ENCODE measurements at regions not wholly inside any gene's neighbourhood (a gene's known extent, or its start where the extent isn't known, plus 50 kb on each side); places are given as distances from the start of the nearest gene placed in this dataset.
"Not testable (repeated sequence)": the region's sequence is repeated elsewhere in the genome, so short reads cannot be mapped to it uniquely, and the experiment has no call there.

DNA sequence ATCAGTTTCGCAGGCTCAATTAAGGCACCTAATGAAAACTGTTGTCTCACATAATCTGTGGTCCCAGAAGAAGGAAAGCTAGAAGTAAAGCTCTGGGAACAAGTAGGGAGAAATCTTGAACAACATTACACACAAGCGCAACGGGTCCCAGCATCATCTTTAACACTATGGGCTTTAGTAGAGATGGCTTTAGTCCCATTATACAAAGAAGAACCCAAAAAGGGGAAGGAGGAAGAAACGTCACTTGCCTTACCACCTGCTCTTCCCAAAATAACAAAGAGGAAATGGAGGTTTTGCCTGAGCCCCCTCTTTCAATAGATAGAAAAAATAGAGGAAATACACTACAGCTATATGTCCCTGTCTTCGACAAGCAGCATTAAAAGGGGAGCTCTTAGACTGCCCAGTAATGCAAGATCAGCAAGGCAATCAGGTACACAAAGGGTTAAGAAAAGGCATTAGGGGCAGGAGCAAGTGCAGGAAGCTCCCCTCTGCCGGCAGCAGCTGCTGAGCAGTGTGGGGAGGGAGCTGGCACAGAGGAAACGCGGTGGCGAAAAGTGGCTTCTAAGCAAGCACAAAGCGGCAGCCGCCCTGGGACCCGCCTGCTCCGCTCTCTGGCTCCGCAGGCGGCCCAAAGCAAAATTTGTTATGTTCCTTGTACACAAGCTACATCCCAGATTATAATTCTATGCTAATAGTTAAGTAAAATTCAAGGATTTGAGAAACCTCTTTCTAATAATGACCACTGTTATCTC is 1218.8 kb downstream of the TMEM121 start:
- TF ChIP-seq, protein P1, sequence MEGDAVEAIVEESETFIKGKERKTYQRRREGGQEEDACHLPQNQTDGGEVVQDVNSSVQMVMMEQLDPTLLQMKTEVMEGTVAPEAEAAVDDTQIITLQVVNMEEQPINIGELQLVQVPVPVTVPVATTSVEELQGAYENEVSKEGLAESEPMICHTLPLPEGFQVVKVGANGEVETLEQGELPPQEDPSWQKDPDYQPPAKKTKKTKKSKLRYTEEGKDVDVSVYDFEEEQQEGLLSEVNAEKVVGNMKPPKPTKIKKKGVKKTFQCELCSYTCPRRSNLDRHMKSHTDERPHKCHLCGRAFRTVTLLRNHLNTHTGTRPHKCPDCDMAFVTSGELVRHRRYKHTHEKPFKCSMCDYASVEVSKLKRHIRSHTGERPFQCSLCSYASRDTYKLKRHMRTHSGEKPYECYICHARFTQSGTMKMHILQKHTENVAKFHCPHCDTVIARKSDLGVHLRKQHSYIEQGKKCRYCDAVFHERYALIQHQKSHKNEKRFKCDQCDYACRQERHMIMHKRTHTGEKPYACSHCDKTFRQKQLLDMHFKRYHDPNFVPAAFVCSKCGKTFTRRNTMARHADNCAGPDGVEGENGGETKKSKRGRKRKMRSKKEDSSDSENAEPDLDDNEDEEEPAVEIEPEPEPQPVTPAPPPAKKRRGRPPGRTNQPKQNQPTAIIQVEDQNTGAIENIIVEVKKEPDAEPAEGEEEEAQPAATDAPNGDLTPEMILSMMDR (IDR thresholded peaks at IDR 0.05) = not testable (repeated sequence)
- not testable (repeated sequence) for TF ChIP-seq POLR2A (IDR thresholded peaks at IDR 0.05)
